IMR-90 (cell line): ENCODE measurements at regions not wholly inside any gene's neighbourhood (a gene's known extent, or its start where the extent isn't known, plus 50 kb on each side); places are given as distances from the start of the nearest gene placed in this dataset.

ENCODE experiments used
- ATAC-seq: fragments of 200-7000 bp; cut with Tn5 transposase; 2 replicates; pipeline ENCODE4 v1.9.1; 2020; ENCODE audit warnings: low read depth, mild to moderate bottlenecking, moderate library complexity
- BruUV-seq: library from RNA; stranded (reverse); fragments of 400-500 nt; replicated peaks from 2 replicates; lab custom pipeline; 2021; lab: Mats Ljungman, UMichigan
- CTCF ChIA-PET: fragments of 300-600 bp; formaldehyde crosslinking; extraction: SDS; loops from one replicate; lab custom pipeline; 2021; ENCODE audit warnings: antibody characterized with exemption; lab: Yijun Ruan, JAX
- POLR2A ChIA-PET: fragments of 300-600 bp; sonication (Branson Sonifier 250); formaldehyde crosslinking; loops from one replicate; lab custom pipeline; 2022; ENCODE audit warnings: antibody characterized with exemption; ENCODE audit not compliant: unreplicated experiment; lab: Charles Lee
- DNase-seq: peaks from one replicate; pipeline ENCODE4 v3.0.0; 2013
- H2AFZ ChIP-seq: replicated peaks from 2 replicates; pipeline ENCODE3; 2013; ENCODE audit warnings: low read length, mild to moderate bottlenecking; ENCODE audit not compliant: poor library complexity
- H2AK5ac ChIP-seq: 2 replicates; pipeline ENCODE4 v1.6.1; 2013; ENCODE audit warnings: low read depth, low read length, inconsistent platforms
- H2AK9ac ChIP-seq: replicated peaks from 2 replicates; pipeline ENCODE3; 2013; ENCODE audit warnings: mild to moderate bottlenecking, low read depth, low read length, moderate library complexity; ENCODE audit not compliant: poor library complexity
- H2BK120ac ChIP-seq: 2 replicates; pipeline ENCODE4 v1.6.1; 2013; ENCODE audit warnings: low read depth, low read length, inconsistent platforms
- H2BK15ac ChIP-seq: 3 replicates; pipeline ENCODE4 v1.6.1; 2013; ENCODE audit warnings: low read depth, low read length, inconsistent platforms
- H2BK20ac ChIP-seq: 2 replicates; pipeline ENCODE4 v1.6.1; 2013; ENCODE audit warnings: low read depth, mild to moderate bottlenecking, inconsistent platforms, low read length, moderate library complexity
- H2BK5ac ChIP-seq: 2 replicates; pipeline ENCODE4 v1.6.1; 2013; ENCODE audit warnings: mild to moderate bottlenecking, low read depth, low read length, inconsistent platforms; ENCODE audit not compliant: poor library complexity, severe bottlenecking
- H3K14ac ChIP-seq: replicated peaks from 2 replicates; pipeline ENCODE4 v1.6.1; 2013; ENCODE audit warnings: low read depth, low read length, inconsistent platforms
- H3K18ac ChIP-seq: 2 replicates; pipeline ENCODE4 v1.6.1; 2013; ENCODE audit warnings: low read depth, low read length, control low read depth
- H3K23ac ChIP-seq: 2 replicates; pipeline ENCODE4 v1.6.1; 2013; ENCODE audit warnings: low read depth, low read length, inconsistent platforms
- H3K27ac ChIP-seq: 2 replicates; pipeline ENCODE4 v1.5.1; 2013; ENCODE audit warnings: mild to moderate bottlenecking, control low read depth, low read length; ENCODE audit not compliant: insufficient read depth
- H3K27me3 ChIP-seq: 2 replicates; pipeline ENCODE4 v1.6.1; 2013; ENCODE audit warnings: low read length; ENCODE audit not compliant: control insufficient read depth, insufficient read depth
- H3K36me3 ChIP-seq: 2 replicates; pipeline ENCODE4 v1.6.1; 2013; ENCODE audit warnings: low read length, mixed read lengths; ENCODE audit not compliant: control insufficient read depth, insufficient read depth
- H3K4ac ChIP-seq: 2 replicates; pipeline ENCODE4 v1.6.1; 2013; ENCODE audit warnings: low read depth, low read length, inconsistent platforms
- H3K4me1 ChIP-seq: 2 replicates; pipeline ENCODE4 v1.6.1; 2013; ENCODE audit warnings: low read length, mixed read lengths; ENCODE audit not compliant: control insufficient read depth, insufficient read depth
- H3K4me2 ChIP-seq: 2 replicates; pipeline ENCODE4 v1.6.1; 2013; ENCODE audit warnings: low read depth, mild to moderate bottlenecking, control low read depth, low read length, moderate library complexity
- H3K4me3 ChIP-seq: 2 replicates; pipeline ENCODE4 v1.5.1; 2013; ENCODE audit warnings: low read depth, mild to moderate bottlenecking, control low read depth, low read length, moderate library complexity; ENCODE audit not compliant: insufficient read depth
- H3K56ac ChIP-seq: 2 replicates; pipeline ENCODE4 v1.6.1; 2013; ENCODE audit warnings: low read length, inconsistent platforms; ENCODE audit not compliant: insufficient read depth; ENCODE audit errors: extremely low read depth
- H3K79me1 ChIP-seq, 2 experiments: 2 replicates each; pipeline ENCODE4 v1.6.1; 2013; ENCODE audit warnings: low read length in 2 of 2, inconsistent platforms in 1 of 2, low read depth in 1 of 2
- H3K9ac ChIP-seq: 2 replicates; pipeline ENCODE4 v1.6.1; 2013; ENCODE audit warnings: low read depth, low read length, control low read depth
- H3K9me1 ChIP-seq: 2 replicates; pipeline ENCODE4 v1.6.1; 2013; ENCODE audit warnings: low read length, inconsistent platforms; ENCODE audit not compliant: insufficient read depth
- H3K9me3 ChIP-seq: 2 replicates; pipeline ENCODE4 v1.6.1; 2013; ENCODE audit warnings: low read length; ENCODE audit not compliant: control insufficient read depth, insufficient read depth
- H4K20me1 ChIP-seq: 2 replicates; pipeline ENCODE4 v1.6.1; 2013; ENCODE audit warnings: low read length, inconsistent platforms; ENCODE audit not compliant: insufficient read depth
- H4K5ac ChIP-seq: 2 replicates; pipeline ENCODE4 v1.6.1; 2013; ENCODE audit warnings: mild to moderate bottlenecking, low read depth, low read length, control low read depth
- H4K8ac ChIP-seq, 2 experiments: 2 replicates each; pipeline ENCODE4 v1.6.1; 2013; ENCODE audit warnings: low read depth in 2 of 2, low read length in 2 of 2, control low read depth in 1 of 2, inconsistent platforms in 1 of 2
- H4K91ac ChIP-seq: 2 replicates; pipeline ENCODE4 v1.6.1; 2013; ENCODE audit warnings: low read depth, low read length, inconsistent platforms; ENCODE audit not compliant: insufficient read depth
- BHLHE40 ChIP-seq: fragments of 150-350 bp; IDR thresholded peaks from 2 replicates; pipeline ENCODE4 v1.6.1; 2016; ENCODE audit warnings: mild to moderate bottlenecking, low read depth, low read length
- CEBPB ChIP-seq: IDR thresholded peaks from 2 replicates; pipeline ENCODE4 v1.6.1; 2012; ENCODE audit warnings: low read depth, low read length, improper control_type of control experiment
- CHD1 ChIP-seq: IDR thresholded peaks from 2 replicates; pipeline ENCODE4 v1.6.1; 2012; ENCODE audit warnings: low read depth, low read length, improper control_type of control experiment
- CTCF ChIP-seq: conservative IDR thresholded peaks from 2 replicates; pipeline ENCODE4 v1.5.1; 2012; ENCODE audit warnings: mild to moderate bottlenecking, low read depth, low read length, improper control_type of control experiment
- FOS ChIP-seq: fragments of 150-350 bp; IDR thresholded peaks from 2 replicates; pipeline ENCODE4 v1.6.1; 2016; ENCODE audit warnings: low read depth, low read length
- MAFK ChIP-seq: IDR thresholded peaks from 2 replicates; pipeline ENCODE4 v1.6.1; 2012; ENCODE audit warnings: low read depth, low read length, improper control_type of control experiment
- MAZ ChIP-seq: IDR thresholded peaks from 2 replicates; pipeline ENCODE4 v1.6.1; 2012; ENCODE audit warnings: low read depth, mild to moderate bottlenecking, low read length, improper control_type of control experiment, moderate library complexity, borderline replicate concordance
- NFE2L2 ChIP-seq: fragments of 150-350 bp; IDR thresholded peaks from 2 replicates; pipeline ENCODE4 v1.6.1; 2016; ENCODE audit warnings: low read depth, mild to moderate bottlenecking, low read length
- POLR2A ChIP-seq: IDR thresholded peaks from 2 replicates; pipeline ENCODE4 v1.6.1; 2012; ENCODE audit warnings: mild to moderate bottlenecking, low read depth, low read length
- RAD21 ChIP-seq: IDR thresholded peaks from 2 replicates; pipeline ENCODE4 v1.6.1; 2012; ENCODE audit warnings: low read length, improper control_type of control experiment
- RCOR1 ChIP-seq: IDR thresholded peaks from 2 replicates; pipeline ENCODE4 v1.6.1; 2012; ENCODE audit warnings: mild to moderate bottlenecking, low read length, improper control_type of control experiment; ENCODE audit not compliant: insufficient replicate concordance
- RFX5 ChIP-seq: IDR thresholded peaks from 2 replicates; pipeline ENCODE4 v1.8.0; 2012; ENCODE audit warnings: low read depth, mild to moderate bottlenecking, low read length, moderate library complexity
- SMC3 ChIP-seq: fragments of 150-350 bp; IDR thresholded peaks from 2 replicates; pipeline ENCODE4 v1.6.1; 2016; ENCODE audit warnings: low read depth, mild to moderate bottlenecking, antibody characterized with exemption, low read length, moderate library complexity
- WGBS, 2 experiments: methylation state at CpG; one replicate each; pipeline versions ENCODE4 v1.1.5 to v1.1.7; 2013; ENCODE audit warnings: missing lambda C conversion rate in 2 of 2; ENCODE audit not compliant: insufficient read length in 1 of 2; ENCODE audit errors: extremely low coverage in 2 of 2; 5-methylcytosine and 5-hydroxymethylcytosine counted together
- dilution Hi-C: fragments of 300-500 bp; cut with HindIII; formaldehyde crosslinking; loops from one replicate; pipeline ENCODE4 v1.14.3; 2018; ENCODE audit warnings: low sequenced_read_pairs; ENCODE audit not compliant: unreplicated experiment
- in situ Hi-C: fragments of 300-500 bp; cut with MboI; formaldehyde crosslinking; loops from 3 replicates; pipeline ENCODE4 v1.14.3; 2019; ENCODE audit warnings: low sequenced_read_pairs, inconsistent platforms, mixed read lengths
- intact Hi-C: fragments of 100-400 bp; cut with micrococcal nuclease; formaldehyde crosslinking; loops from 2 replicates; pipeline ENCODE4 v1.10.0; 2022

- Histone ChIP-seq H3K4ac (no peak overlapping the region), H3K9me1 (no peaks in the 10 kb centered on the region), H2BK120ac (no peak overlapping the region), H4K8ac (no peak overlapping the region), H3K4me2 (no peak overlapping the region), H2BK15ac (no peak overlapping the region), H3K36me3 (no peaks in the 10 kb centered on the region), H3K79me1 (no peaks in the 10 kb centered on the region), H2AFZ (no peak overlapping the region), H4K91ac (no peak overlapping the region), H2BK5ac (no peak overlapping the region), H3K27me3 (no peaks in the 10 kb centered on the region), H4K20me1 (no peaks in the 10 kb centered on the region), H4K5ac (no peak overlapping the region), H3K4me3 (no peak overlapping the region), H3K23ac (no peak overlapping the region), H3K56ac (no peak overlapping the region), H2BK20ac (no peak overlapping the region), H2AK5ac (no peak overlapping the region), H3K9me3 (peaks cover 17% of the 10 kb centered on the region), H3K14ac (no peak overlapping the region), H3K18ac (no peak overlapping the region), H2AK9ac (no peak overlapping the region), H3K9ac (no peak overlapping the region), H3K27ac (no peak overlapping the region), H3K4me1 (no peaks in the 10 kb centered on the region)
- dilution Hi-C loops (no loop called here), intact Hi-C loops (no loop called here), in situ Hi-C loops (no loop called here)
- WGBS, 2 experiments, result 60% methylated on average over 3 of the region's 7 CpGs; no CpG with 5 or more reads in 1 of the 2 experiments
- no peak for DNase-seq
- no peak for ATAC-seq
- no TSS peak for BruUV-seq
- ChIA-PET CTCF (interaction anchor here (0.7 kb wide), 1 partner anchor 606 kb away, joined by 3 read pairs; no protein-coding TSS in a partner anchor), POLR2A (no interaction called here)
- TF ChIP-seq MAFK (no peak), MAZ (no peak), POLR2A (no peak), RCOR1 (no peak), CHD1 (no peak), SMC3 (no peak), CEBPB (no peak), CTCF (no peak), NFE2L2 (no peak), FOS (no peak), BHLHE40 (no peak), RAD21 (no peak), RFX5 (no peak)
Observed at GRCh38 chr16:7910116-7910515, 577.5 kb downstream of the RBFOX1 start.
